ENCODE measurements at regions not wholly inside any gene's neighbourhood (a gene's known extent, or its start where the extent isn't known, plus 50 kb on each side); places are given as distances from the start of the nearest gene placed in this dataset.
"Not testable (repeated sequence)": the region's sequence is repeated elsewhere in the genome, so short reads cannot be mapped to it uniquely, and the experiment has no call there.

DNA sequence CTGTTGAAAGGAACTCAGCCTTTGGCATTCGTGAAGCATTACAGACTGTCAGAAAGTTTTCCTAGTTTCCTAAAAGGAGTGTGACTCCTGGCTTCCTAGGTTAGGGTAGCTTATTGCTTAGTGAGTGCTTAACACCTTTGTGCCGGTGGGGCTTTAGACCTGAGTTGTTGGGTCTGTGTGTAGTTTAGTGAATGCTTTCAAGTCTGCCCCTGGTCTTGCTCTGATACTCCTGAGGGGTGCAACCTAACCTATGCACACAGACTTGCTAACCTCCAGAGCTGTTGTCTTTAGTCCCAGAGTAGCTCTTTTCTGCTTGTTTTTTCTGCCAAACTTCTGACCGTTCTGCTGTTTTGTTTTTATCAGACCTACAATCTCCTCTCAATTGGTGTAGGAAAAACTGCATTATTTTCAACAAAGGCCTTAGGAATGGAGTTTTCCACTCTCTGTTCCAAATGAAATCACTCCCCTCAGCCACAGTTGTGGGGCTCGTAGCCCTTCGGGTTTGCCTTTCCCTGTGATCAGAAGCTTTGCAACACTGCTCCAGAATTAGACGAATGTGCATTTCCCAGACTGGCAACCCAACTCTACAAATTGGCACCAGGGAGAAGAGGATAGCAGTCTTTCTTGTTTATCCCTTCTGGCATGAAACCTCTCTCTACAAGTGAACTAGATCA lies 1399.1 kb upstream of the PCDH7 start:
- no peak for DNase-seq

DNA sequence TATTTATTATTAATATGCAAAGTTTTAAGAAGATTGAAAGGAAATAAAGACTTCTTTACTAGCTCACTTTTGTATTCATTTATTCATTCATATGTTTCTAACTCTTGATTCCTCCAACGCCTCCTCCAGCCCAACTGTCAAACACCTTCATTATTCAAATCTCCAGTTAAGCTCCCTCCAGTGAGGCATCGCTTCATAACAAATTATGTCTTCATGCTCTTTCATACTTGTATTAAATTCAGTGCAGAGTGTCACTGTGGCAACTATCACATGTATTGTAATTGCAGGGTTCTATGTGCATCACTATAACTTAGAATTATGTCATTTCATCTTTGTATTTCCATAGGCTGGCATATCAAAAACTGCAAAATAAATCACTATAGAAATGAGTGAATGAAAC lies 1394.2 kb upstream of the PCDH7 start:
- DNase-seq: no peak

DNA sequence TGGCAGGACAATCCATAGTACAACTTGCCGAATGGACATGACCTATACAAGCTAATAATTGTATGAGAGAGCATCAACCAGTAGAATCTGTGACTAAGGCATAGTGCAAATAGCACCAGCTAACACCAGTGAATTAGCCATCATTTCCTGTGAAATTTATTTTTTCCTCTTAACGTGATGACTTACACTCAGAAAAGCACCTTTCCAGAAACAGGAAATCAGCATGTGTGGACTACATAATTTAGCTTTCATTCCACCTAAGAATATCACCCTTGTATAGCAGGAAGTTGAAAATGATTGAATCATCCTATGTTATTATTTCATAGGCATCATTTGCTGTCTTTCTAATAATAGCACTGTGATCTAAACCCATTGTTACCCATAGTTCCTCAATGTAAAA lies 1393.4 kb upstream of the PCDH7 start:
- no peak for DNase-seq

DNA sequence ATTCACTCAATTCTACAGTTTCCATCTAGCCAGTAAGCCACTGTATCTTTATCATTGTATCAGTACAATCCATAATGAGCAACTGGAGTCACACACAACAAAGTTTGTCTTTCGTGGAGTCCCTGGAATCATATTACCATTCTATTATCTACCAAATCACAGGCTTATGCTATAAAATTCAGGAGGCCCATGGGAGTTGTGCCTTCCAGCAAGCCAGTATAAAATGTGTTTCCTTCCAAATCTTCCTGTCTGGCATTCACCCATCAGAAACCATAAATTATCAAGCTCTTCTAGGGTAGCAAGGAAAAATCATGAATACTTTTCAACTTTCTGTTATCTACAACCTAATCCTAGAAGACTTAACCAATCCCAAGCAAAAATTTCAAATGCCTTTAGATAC lies 1383.3 kb upstream of the PCDH7 start:
- DNase-seq: peak; percentile 35

DNA sequence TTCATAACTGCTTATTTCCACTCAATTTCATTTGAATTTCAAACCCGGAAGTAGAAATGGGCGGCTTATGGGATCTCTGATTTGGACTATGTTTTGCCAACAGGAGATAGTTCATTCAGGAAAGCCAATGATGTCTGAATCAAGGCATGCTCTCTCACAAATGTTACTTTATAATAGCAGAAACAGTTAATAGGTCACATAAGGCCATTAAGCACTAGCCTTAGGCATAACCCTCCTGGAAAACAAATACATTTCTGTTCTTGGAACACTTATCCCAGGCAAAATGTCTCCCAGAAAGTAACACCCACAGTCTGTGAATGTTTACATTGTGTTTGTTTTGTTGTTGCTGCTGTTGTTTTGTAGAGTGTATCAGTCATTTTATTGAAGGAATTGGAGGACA lies 1347.2 kb upstream of the PCDH7 start:
- no peak for DNase-seq

DNA sequence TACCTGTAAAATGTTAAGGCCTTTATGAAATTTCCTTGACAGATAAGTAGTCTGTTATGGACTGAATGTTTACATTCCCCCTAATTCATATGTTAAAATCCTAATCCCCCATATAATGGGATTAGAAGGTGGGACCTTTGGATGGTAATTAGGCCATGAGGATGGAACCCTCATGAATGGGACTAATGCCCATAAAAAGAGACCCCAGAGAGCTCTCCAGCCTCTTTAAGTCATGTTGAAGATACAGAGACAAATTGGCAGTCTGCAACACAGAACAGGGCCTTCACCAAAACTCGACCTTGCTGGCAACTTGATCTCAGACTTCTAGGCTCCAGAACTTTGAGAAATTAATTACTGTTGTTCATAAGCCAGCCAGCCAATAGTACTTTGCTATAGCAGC lies 1344.5 kb upstream of the PCDH7 start:
- DNase-seq: no peak

DNA sequence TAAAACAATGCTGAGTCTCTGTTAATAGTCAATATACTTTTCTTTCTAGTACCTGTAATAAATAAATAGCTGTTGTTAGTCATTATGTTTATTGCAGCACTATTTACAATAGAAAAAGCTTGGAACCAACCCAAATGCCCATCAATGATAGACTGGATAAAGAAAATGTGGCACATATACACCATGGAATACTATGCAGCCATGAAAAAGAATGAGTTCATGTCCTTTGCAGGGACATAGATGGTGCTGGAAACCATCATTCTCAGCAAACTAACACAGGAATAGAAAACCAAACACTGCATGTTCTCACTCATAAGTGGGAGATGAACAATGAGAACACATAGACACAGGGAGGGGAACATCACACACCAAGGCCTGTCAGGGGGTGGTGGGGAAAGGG lies 1341.9 kb upstream of the PCDH7 start:
- DNase-seq: not testable (repeated sequence)

DNA sequence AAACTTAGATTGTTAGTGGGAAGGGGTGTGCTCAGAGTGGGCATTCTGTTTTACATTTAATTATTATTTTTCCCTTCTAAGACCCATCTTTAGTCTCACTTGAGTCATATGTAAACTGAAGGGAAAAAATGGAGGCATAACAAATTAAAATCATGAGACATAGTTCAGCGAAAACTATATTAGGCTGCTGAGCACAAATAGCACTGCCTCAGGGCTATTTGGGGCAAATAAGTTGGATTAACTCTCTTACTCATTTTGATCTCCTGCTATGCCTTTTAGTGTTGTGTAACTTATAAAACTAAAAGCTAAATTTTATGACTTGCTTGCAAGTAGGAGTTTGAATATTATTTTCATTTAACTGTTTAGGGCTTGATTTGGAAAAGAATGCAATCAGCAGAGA lies 1329.2 kb upstream of the PCDH7 start:
- no peak for DNase-seq

DNA sequence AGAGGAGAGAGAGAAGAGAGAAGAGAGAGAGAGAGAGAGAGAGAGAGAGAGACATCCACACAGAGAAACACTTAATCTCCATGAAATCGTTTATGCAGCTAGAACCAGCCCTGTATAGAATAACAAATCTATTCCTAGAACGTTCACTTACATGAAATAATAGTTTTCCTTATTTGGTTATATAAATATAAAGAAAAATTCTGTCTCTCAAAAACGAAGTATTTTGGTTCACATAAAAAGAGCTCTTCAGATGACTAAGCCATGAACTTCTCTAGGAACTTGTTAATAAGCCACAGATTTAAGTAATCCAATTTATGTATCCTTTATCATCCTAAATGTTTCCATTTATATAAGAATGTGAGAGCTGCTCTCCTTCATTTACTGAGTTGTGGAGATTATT lies 1315.1 kb upstream of the PCDH7 start:
- DNase-seq: peak; percentile 39

DNA sequence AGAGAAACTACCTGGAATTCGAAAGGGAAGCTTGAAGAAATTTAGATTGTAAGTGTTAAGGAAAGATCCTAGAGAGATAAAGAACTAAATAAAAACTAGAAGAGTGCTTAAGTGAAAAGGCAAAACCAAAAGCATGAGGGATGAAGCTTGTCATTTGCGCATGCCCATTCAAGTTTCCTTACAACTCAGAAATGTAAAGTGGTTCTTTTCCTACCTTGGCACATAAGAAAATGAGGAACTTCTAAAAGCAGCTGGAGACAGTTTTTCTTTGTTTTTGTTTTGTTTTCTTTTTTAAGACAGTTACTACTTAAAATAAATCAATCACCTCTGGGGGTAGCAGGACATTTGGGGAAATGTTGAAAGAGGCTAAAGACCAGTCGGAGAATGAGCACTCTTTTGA lies 1304.4 kb upstream of the PCDH7 start:
- no peak for DNase-seq

DNA sequence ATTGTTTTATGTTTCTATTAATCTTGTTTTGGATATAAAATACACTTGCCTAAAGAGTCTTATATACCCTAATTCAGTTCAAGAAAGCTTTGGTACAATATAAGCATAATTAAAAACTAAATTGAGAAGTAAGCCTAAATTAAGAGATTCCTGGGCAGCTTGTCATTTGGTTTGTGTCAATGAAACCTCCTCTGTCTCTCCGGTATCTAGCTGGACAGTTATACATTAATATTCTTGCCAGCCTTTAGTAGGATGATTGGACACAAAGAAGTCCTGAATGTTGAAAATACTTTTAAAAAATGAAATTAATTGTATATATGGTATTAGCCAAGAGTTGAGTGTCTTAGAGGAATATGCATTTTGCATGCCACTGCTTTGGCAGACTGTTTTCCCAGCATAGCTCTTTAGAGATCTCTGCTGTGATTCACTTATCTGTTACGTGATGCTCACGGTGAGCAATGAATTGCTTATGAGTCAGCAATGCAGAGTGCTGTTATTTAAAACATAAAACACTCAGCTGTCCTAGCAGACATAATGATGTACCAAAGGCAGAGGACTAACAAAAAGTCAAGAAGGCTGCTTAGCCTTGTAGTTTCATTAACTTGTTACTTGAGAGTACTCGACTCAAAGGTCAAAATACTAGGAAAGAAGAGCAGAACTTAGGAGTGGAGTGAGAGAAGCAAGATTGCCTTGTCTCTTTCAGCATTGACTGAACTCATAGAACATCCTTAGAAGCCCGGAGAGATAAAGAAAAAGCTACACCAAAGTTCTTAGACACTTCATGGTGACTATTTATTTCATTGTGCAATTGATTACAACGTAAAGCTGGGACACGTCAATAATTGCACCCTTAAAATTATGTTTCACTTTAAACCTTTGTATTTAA lies 1296.1 kb upstream of the PCDH7 start:
- DNase-seq: peak; percentile 82

DNA sequence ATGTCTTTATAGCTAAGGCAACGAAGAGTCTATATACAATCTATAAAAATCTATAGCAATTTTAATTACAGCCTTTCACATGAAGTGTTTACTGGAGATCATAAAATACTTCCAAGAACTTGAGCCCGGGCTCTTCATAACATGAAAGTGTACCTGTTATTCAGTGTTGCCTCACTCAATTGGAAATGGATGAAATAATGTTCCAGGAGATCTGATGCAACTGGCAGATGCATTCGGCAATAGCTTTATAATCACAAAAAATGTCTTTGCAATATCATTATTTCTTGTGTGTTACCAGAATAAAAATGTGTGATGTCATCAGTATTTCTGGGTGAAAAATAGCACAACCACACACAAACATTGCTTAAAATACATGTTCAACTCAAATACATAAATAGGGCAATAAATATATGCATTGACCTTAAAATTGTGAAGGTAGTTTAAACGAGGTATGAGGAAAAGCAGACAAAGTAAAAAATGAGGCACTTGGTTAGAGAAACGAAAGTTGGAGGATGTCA lies 1266.8 kb upstream of the PCDH7 start:
- DNase-seq: no peak

DNA sequence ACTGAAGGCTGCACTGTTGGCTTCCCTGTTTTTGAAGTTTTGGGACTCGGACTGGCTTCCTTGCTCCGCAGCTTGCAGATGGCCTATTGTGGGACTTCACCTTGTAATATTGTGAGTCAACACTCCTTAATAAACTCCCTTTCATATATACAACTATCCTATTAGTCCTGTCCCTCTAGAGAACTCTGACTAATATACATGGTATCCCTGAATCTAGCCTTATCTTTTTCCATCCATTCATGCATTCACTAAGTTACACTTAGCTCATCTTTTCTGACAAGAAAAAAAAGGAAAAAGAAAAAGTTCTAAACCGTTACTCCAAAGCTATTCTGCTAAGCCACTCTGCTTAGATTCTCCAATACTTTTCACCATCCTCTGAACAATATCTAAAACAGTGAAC lies 1260.2 kb upstream of the PCDH7 start:
- no peak for DNase-seq

DNA sequence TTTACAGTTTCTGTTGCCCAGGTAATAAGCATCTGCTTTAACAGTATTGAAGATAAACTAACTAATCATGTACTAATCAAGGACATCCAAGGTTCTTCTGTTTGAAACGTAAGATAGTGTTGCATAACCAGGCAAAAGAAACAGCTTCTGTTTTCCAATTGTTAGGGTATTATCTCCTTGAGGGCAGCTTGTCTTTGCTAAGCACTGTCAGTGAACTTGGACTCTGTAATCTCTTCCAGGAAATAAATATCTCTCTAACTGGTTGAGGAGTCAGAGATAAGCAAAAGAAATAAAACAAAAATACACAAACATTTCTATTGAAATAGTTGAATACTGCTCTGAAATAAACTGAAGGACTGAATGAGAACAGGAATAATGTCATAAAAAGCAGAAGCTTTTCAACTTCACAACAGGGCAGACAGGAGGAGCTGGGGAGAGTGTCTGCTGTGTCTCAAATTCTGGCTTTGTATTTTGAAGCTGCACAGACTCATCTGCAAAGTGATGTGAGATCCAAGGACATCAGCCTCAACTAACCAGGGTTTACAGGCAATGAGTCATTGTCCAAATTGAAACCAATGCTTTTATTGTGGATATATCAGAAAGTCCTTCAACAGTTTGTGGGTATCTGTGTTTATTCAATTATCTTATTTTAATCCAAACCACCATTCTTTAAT lies 1253.0 kb upstream of the PCDH7 start:
- no peak for DNase-seq
